AG09309 (cell line): ENCODE measurements at regions not wholly inside any gene's neighbourhood (a gene's known extent, or its start where the extent isn't known, plus 50 kb on each side); places are given as distances from the start of the nearest gene placed in this dataset.
A peak's percentile ranks its signal among the peaks of the same experiment; 100 is the strongest.

Experiments
- DNase-seq: peaks from one replicate; pipeline ENCODE4 v3.0.0-alpha.2; 2010; ENCODE audit warnings: low read depth
- H3K4me3 ChIP-seq: 2 replicates; pipeline ENCODE4 v1.5.1; 2011; ENCODE audit warnings: mild to moderate bottlenecking, low read depth, low read length, moderate library complexity; ENCODE audit not compliant: control insufficient read depth
- TF ChIP-seq, protein P1 (sequence below): IDR thresholded peaks from 2 replicates; pipeline ENCODE4 v1.5.1; 2011; ENCODE audit warnings: mild to moderate bottlenecking, low read depth, low read length, inconsistent platforms; ENCODE audit not compliant: insufficient read depth, control insufficient read depth; ENCODE audit errors: missing control alignments

- H3K4me3 ChIP-seq: no peak overlapping the region
- DNase-seq: no peak
- TF ChIP-seq, protein P1, sequence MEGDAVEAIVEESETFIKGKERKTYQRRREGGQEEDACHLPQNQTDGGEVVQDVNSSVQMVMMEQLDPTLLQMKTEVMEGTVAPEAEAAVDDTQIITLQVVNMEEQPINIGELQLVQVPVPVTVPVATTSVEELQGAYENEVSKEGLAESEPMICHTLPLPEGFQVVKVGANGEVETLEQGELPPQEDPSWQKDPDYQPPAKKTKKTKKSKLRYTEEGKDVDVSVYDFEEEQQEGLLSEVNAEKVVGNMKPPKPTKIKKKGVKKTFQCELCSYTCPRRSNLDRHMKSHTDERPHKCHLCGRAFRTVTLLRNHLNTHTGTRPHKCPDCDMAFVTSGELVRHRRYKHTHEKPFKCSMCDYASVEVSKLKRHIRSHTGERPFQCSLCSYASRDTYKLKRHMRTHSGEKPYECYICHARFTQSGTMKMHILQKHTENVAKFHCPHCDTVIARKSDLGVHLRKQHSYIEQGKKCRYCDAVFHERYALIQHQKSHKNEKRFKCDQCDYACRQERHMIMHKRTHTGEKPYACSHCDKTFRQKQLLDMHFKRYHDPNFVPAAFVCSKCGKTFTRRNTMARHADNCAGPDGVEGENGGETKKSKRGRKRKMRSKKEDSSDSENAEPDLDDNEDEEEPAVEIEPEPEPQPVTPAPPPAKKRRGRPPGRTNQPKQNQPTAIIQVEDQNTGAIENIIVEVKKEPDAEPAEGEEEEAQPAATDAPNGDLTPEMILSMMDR: no peak
Measured at GRCh38 chr14:86575141-86575540, 1045.2 kb downstream of the FLRT2 start.

GRCh38 chr14:86574778-86575129 lies 1044.8 kb downstream of the FLRT2 start:
- TF ChIP-seq, protein P1: no peak
- no peak for DNase-seq
- H3K4me3 ChIP-seq: no peak overlapping the region

DNA sequence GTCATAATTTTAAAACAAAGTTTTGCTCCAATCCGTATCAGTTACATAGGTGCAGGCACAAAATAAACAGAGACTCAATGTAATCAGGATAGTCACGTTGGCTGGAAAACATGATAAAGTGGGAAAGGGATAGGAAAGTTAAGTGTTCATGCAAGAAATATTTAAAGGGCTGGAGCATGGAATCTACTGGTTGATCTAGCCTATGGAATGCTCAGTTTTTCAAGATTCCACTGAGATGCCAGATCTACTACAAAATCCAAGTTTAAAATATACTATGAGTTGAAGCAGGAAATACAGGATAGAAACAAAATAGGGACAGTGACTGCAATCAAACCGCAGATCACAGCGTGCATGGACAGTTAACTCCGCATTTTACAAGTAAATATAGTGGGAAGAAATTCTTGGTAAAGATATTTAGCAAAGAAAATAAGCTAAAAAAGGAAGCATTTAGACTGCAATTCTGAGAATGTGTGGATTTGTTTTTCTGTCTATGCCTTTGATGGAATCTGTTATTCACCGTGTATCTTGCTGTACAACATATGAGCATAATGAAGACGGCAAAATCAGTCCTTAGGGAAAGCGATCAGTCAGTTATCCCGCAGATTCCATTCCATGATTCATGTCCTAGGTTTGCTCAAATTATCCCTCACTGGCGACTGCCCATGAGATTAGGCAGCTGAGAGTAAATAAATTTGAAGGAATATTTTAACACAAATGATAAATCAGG lies 1044.3 kb downstream of the FLRT2 start:
- no peak overlapping the region for H3K4me3 ChIP-seq
- TF ChIP-seq, protein P1: no peak
- DNase-seq: peak; percentile 20

DNA sequence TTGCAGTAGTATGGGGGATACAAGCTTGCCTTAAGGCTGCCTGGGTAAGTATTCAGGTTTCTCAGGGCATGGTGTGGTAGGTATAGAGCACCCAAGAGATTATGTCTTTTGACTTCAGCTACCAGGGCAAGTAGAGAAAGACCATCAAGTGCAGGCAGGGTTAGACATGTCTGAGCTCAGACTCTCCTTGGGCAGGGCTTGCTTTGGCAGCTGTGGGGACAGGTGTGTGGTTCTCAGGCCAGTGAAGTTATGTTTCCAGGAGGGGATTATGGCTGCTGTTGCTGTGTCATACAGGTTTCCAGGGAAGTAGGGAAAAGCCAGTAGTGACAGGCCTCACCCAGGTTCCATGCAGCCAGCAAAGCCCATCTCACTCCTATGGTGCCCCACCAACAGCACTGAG lies 1040.4 kb downstream of the FLRT2 start:
- TF ChIP-seq, protein P1: no peak
- no peak for DNase-seq
- no peak overlapping the region for H3K4me3 ChIP-seq

- TF ChIP-seq, protein P1: no peak
- no peak overlapping the region for H3K4me3 ChIP-seq
- DNase-seq: no peak
Measured at GRCh38 chr14:86543521-86543920, 1013.6 kb downstream of the FLRT2 start.

GRCh38 chr14:86541972-86542371 lies 1012.0 kb downstream of the FLRT2 start:
- no peak overlapping the region for H3K4me3 ChIP-seq
- DNase-seq: no peak
- TF ChIP-seq, protein P1: no peak
